Upper lobe of right lung (tissue), 1 donor: ENCODE measurements at regions not wholly inside any gene's neighbourhood (a gene's known extent, or its start where the extent isn't known, plus 50 kb on each side); places are given as distances from the start of the nearest gene placed in this dataset.

Experiments used
- ATAC-seq: fragments of 200-7000 bp; cut with Tn5 transposase; one replicate; pipeline ENCODE4 v1.9.1; 2020; ENCODE audit warnings: mild to moderate bottlenecking, moderate library complexity
- DNase-seq: peaks from one replicate; pipeline ENCODE4 v3.0.0-alpha.2; 2020
- H3K27ac ChIP-seq: fragments of 200-600 bp; one replicate; pipeline ENCODE4 v1.8.0; 2022
- H3K27me3 ChIP-seq: fragments of 200-600 bp; one replicate; pipeline ENCODE4 v1.8.0; 2022; ENCODE audit warnings: mild to moderate bottlenecking
- H3K36me3 ChIP-seq: fragments of 200-600 bp; one replicate; pipeline ENCODE4 v1.8.0; 2022
- H3K4me1 ChIP-seq: fragments of 200-600 bp; one replicate; pipeline ENCODE4 v1.8.0; 2022
- H3K4me3 ChIP-seq: fragments of 200-600 bp; one replicate; pipeline ENCODE4 v1.8.0; 2022; ENCODE audit warnings: mild to moderate bottlenecking
- H3K9me3 ChIP-seq: fragments of 200-600 bp; one replicate; pipeline ENCODE4 v1.8.0; 2022
- intact Hi-C: fragments of 100-400 bp; cut with DNase I; formaldehyde crosslinking; loops from one replicate; pipeline ENCODE4 v1.11.0; 2022
- TF ChIP-seq, protein P1 (sequence below): fragments of 200-600 bp; IDR thresholded peaks from one replicate; pipeline ENCODE4 v1.8.0; 2022; ENCODE audit warnings: antibody characterized with exemption
- donor health status: DM: no; HTN: yes; CAD: no; lungs with severe emphysema.

DNA sequence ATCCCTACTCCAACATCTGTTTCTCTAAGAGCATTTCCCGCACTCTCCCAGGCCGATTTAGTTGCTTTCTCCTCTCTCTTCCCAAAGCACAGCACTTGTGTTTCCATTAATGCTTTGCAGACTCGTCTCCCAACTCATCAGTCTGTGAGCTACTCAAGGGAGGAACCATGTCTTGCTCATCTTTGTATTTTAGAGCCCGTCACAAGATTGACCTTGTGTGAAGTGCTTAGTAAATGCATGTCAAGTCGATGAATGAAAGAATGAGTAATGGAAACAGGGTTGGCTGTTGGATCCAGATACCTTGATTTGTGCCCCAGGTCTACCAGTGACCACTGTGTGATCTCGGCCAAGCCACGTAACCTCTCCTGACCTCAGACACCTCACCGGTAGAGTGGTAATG lies 99.3 kb downstream of the KLF4 start:
- intact Hi-C loops = no loop called here
- Histone ChIP-seq H3K4me3 (no peak overlapping the region), H3K9me3 (no peaks in the 10 kb centered on the region), H3K4me1 (peaks cover 5% of the 10 kb centered on the region), H3K27me3 (no peaks in the 10 kb centered on the region), H3K27ac (no peak overlapping the region), H3K36me3 (no peaks in the 10 kb centered on the region)
- no peak for DNase-seq
- ATAC-seq = no peak
- TF ChIP-seq, protein P1, sequence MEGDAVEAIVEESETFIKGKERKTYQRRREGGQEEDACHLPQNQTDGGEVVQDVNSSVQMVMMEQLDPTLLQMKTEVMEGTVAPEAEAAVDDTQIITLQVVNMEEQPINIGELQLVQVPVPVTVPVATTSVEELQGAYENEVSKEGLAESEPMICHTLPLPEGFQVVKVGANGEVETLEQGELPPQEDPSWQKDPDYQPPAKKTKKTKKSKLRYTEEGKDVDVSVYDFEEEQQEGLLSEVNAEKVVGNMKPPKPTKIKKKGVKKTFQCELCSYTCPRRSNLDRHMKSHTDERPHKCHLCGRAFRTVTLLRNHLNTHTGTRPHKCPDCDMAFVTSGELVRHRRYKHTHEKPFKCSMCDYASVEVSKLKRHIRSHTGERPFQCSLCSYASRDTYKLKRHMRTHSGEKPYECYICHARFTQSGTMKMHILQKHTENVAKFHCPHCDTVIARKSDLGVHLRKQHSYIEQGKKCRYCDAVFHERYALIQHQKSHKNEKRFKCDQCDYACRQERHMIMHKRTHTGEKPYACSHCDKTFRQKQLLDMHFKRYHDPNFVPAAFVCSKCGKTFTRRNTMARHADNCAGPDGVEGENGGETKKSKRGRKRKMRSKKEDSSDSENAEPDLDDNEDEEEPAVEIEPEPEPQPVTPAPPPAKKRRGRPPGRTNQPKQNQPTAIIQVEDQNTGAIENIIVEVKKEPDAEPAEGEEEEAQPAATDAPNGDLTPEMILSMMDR = no peak

DNA sequence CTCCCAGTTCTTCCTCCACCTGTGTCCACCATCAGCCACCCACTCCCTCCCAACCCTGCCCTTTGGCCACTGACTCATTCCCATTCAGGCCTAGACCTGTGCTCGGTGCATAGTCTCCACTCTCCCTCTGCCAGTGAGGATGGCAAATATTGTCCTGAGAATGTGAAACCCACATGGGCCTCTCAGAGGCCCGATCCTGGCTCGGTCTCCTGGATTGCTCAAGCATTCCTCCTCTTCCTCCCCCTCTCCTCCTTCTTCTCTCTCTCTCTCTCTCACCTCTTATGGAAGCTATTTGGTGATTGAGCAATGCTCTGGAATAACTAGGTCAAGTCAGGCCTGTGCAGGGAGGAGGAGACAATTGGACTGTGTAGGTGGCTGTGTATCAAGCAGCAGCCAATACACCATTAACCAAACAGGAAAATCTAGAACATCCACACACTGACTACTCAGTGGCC lies 99.9 kb downstream of the KLF4 start:
- no peak overlapping the region for H3K27ac ChIP-seq
- H3K9me3 ChIP-seq = no peaks in the 10 kb centered on the region
- no peaks in the 10 kb centered on the region for H3K36me3 ChIP-seq
- ATAC-seq (peak; percentile 93), DNase-seq (peak; percentile 78)
- peaks cover 5% of the 10 kb centered on the region for H3K4me1 ChIP-seq
- H3K4me3 ChIP-seq = no peak overlapping the region
- TF ChIP-seq, protein P1 = no peak
- intact Hi-C loops = no loop called here
- no peaks in the 10 kb centered on the region for H3K27me3 ChIP-seq

DNA sequence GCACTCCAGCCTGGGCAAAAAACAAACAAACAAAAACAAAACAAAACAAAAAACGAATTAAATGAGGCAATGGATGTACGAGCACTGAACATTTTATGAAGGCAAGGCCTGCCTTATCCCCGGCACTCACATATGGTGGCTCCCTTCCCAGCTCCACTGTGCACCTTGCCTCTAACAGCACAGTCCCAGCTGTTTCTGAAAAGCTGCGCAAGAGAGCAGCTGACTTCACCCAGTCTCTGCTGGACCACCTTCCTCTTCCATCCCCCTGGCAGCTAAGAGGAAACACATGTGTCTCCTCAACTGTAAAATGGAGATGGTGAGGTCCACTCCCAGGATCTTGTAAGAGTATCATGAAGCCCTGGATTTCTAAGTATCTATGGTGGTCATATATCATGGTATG lies 100.7 kb downstream of the KLF4 start:
- H3K4me1 ChIP-seq = peaks cover 5% of the 10 kb centered on the region
- H3K4me3 ChIP-seq = no peak overlapping the region
- ATAC-seq (no peak), DNase-seq (no peak)
- TF ChIP-seq, protein P1 = no peak
- H3K27me3 ChIP-seq = no peaks in the 10 kb centered on the region
- no peak overlapping the region for H3K27ac ChIP-seq
- intact Hi-C loops = no loop called here
- no peaks in the 10 kb centered on the region for H3K9me3 ChIP-seq
- H3K36me3 ChIP-seq = no peaks in the 10 kb centered on the region

DNA sequence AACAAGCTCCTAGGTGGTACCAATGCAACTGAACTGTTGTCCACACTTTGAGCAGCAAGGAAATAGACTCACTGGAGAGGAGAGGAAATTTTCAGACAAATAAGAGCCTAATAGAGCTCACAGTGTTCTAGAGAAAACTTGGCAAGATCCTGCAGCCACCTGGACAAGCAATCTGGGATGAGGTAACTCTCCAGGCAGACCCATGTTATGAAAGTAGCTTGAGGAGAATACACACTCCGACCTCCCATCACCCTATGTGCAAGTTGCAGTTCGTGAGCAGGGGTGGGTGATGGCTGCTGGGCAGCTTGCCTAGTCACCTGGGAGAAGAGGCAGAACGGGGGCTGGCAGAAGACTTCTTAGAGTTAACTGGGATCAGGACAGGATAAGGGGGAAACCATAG lies 102.2 kb downstream of the KLF4 start:
- Histone ChIP-seq H3K9me3 (no peaks in the 10 kb centered on the region), H3K36me3 (no peaks in the 10 kb centered on the region), H3K27ac (no peak overlapping the region), H3K4me3 (no peak overlapping the region), H3K27me3 (no peaks in the 10 kb centered on the region), H3K4me1 (peaks cover 5% of the 10 kb centered on the region)
- DNase-seq (no peak), ATAC-seq (peak; percentile 63)
- intact Hi-C loops = no loop called here
- TF ChIP-seq, protein P1 = no peak

DNA sequence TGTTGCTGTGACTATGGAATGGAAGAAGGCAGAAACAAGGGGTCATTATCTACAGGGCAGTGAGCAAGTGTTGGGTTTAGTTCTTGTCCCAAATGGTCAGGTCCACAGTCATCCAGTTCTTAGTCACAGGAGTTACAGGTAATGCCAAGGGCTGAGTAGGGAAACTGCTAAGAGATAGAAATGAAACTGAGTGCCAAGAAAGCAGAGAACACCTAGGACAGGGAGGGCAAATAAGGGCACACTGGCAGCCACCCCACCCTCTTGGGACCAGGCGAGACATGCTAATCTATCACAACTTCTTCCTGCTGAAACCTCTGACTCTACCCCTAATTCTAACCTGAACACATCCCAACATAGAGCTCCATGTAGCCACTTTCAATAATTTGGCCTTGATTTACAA lies 103.2 kb downstream of the KLF4 start:
- no peak for ATAC-seq
- H3K4me3 ChIP-seq = no peak overlapping the region
- intact Hi-C loops = no loop called here
- peaks cover 5% of the 10 kb centered on the region for H3K4me1 ChIP-seq
- no peaks in the 10 kb centered on the region for H3K36me3 ChIP-seq
- H3K27ac ChIP-seq = no peak overlapping the region
- no peaks in the 10 kb centered on the region for H3K9me3 ChIP-seq
- no peak for DNase-seq
- TF ChIP-seq, protein P1 = no peak
- no peaks in the 10 kb centered on the region for H3K27me3 ChIP-seq
